Type B pancreatic cell (in vitro differentiated cells): ENCODE measurements at regions not wholly inside any gene's neighbourhood (a gene's known extent, or its start where the extent isn't known, plus 50 kb on each side); places are given as distances from the start of the nearest gene placed in this dataset.

Source experiments
- DNase-seq: peaks from one replicate; pipeline ENCODE4 v3.0.0; 2021; ENCODE audit warnings: mixed read lengths; ENCODE audit not compliant: unreplicated experiment; ENCODE audit errors: extremely low spot score
- H3K27ac Mint-ChIP-seq: 2 replicates; pipeline ENCODE4 v1.8.0; 2021; ENCODE audit warnings: mild to moderate bottlenecking, mixed read lengths
- H3K27me3 Mint-ChIP-seq: 2 replicates; pipeline ENCODE4 v1.8.0; 2021; ENCODE audit warnings: mixed read lengths
- H3K36me3 Mint-ChIP-seq: 2 replicates; pipeline ENCODE4 v1.8.0; 2021; ENCODE audit warnings: mixed read lengths
- H3K4me1 Mint-ChIP-seq: one replicate; pipeline ENCODE4 v1.8.0; 2021; ENCODE audit warnings: mixed read lengths; ENCODE audit not compliant: unreplicated experiment
- H3K4me3 Mint-ChIP-seq: 2 replicates; pipeline ENCODE4 v1.8.0; 2021; ENCODE audit warnings: mild to moderate bottlenecking, mixed read lengths
- H3K9me3 Mint-ChIP-seq: 2 replicates; pipeline ENCODE4 v1.8.0; 2021; ENCODE audit warnings: mixed read lengths
- TF ChIP-seq, protein P1 (sequence below): fragments of 200-600 bp; sonication (generic); conservative IDR thresholded peaks from 2 replicates; pipeline ENCODE4 v1.5.0; 2021; ENCODE audit warnings: antibody characterized with exemption, mild to moderate bottlenecking

DNA sequence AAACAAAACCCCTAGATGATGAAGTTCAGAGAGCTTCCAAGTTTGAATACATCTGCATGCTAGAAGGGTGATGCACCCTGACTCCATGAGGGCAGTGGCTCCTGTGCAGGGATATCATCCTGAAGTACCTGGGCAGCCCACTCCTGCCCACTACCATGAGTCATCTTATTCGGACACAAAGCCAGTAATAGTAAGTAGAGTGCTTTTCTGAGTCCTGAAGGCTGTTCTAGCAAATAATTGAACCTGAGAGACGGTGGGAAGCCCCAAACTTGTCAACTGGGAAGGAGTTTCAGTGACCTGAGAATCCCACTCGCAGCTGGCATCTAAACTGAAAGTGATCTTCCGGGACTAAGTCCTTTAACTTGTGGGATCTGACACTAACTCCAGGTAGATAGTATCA is 152.9 kb upstream of the COL21A1 start:
- H3K27ac Mint-ChIP-seq: peak overlapping the region; percentile 86
- H3K4me1 Mint-ChIP-seq: peaks cover 11% of the 10 kb centered on the region
- H3K4me3 Mint-ChIP-seq: peak overlapping the region; percentile 42

DNA sequence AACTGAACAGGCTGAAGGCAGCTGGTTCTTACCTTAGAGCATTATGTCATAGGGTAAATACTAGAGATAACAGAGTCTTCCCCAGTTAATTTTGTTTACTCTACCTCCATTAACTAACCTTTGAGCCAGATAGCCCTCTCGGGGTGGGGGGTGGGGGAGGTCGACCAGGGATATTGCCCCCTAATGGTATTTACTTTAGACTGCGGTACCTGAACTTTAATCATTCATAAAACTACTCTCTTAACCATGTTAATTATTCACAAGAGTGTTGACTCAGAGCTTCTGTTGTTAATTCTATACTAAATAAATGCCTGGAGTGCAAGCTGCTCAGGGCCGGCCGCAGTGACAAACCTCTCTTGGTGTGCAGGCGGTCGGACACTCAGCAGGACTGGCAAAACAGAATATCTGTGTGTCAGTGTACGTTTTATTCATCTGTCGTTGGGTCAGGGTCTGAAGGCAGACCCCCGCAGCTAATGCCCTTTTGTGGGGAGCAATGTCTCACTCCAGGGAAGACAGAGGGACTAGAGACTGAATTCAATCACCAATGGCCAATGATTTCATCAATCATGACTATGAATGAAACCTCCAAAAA is 152.4 kb upstream of the COL21A1 start:
- Mint-ChIP-seq H3K27me3 (no peaks in the 10 kb centered on the region), H3K9me3 (peaks cover 12% of the 10 kb centered on the region), H3K36me3 (peaks cover 3% of the 10 kb centered on the region), H3K4me1 (peaks cover 6% of the 10 kb centered on the region), H3K4me3 (peak overlapping the region; percentile 59), H3K27ac (peak overlapping the region; percentile 86)
- TF ChIP-seq, protein P1, sequence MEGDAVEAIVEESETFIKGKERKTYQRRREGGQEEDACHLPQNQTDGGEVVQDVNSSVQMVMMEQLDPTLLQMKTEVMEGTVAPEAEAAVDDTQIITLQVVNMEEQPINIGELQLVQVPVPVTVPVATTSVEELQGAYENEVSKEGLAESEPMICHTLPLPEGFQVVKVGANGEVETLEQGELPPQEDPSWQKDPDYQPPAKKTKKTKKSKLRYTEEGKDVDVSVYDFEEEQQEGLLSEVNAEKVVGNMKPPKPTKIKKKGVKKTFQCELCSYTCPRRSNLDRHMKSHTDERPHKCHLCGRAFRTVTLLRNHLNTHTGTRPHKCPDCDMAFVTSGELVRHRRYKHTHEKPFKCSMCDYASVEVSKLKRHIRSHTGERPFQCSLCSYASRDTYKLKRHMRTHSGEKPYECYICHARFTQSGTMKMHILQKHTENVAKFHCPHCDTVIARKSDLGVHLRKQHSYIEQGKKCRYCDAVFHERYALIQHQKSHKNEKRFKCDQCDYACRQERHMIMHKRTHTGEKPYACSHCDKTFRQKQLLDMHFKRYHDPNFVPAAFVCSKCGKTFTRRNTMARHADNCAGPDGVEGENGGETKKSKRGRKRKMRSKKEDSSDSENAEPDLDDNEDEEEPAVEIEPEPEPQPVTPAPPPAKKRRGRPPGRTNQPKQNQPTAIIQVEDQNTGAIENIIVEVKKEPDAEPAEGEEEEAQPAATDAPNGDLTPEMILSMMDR: no peak
- DNase-seq: no peak

More for the DNA sequence above, 152.9 kb upstream of the COL21A1 start:
- no peaks in the 10 kb centered on the region for H3K27me3 Mint-ChIP-seq
- peaks cover 3% of the 10 kb centered on the region for H3K36me3 Mint-ChIP-seq
- DNase-seq: no peak
- peaks cover 12% of the 10 kb centered on the region for H3K9me3 Mint-ChIP-seq
- TF ChIP-seq, protein P1: no peak

DNA sequence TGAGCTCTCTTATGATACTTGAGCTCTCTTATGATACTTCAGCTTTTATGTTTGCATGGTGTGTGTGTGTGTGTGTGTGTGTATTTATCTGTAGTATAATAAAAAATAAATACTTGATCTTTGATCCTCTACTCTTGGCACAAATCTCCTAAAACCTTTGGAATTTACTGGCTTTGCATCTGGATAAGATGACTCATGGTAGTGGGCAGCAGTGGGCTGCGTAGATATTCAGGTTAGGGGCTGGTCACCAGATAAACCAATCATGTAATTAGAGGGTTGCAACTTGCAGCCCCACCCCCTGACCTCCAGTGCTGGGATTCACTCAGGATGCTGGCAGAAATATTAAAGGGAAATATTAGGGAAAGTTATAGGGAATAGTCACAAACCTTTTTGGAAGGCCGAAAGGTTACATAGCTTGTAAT is 151.9 kb upstream of the COL21A1 start:
- H3K9me3 Mint-ChIP-seq: peaks cover 12% of the 10 kb centered on the region
- TF ChIP-seq, protein P1: no peak
- DNase-seq: no peak
- H3K27me3 Mint-ChIP-seq: no peaks in the 10 kb centered on the region
- H3K27ac Mint-ChIP-seq: peak overlapping the region; percentile 86
- H3K4me1 Mint-ChIP-seq: peaks cover 6% of the 10 kb centered on the region
- H3K4me3 Mint-ChIP-seq: no peak overlapping the region
- H3K36me3 Mint-ChIP-seq: peaks cover 3% of the 10 kb centered on the region

DNA sequence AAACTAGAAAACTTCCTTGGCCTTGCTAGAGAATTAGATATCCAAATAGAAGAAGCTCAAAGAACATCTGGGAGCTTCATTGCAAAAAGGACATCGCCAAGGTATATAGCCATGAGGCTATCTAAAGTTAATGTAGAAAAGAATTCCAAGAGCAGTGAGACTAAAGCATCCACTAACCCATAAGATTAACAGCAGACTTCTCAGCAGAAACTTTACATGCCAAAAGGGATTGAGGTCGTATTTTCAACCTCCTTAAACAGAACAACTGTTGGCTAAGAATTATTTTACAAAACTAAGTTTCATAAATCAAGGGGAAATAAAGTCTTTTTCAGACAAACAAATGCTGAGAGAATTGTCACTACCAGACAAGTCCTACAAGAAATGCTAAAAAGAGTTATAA is 149.1 kb upstream of the COL21A1 start:
- H3K27me3 Mint-ChIP-seq: no peaks in the 10 kb centered on the region
- H3K4me3 Mint-ChIP-seq: no peak overlapping the region
- peaks cover 8% of the 10 kb centered on the region for H3K9me3 Mint-ChIP-seq
- H3K4me1 Mint-ChIP-seq: peaks cover 6% of the 10 kb centered on the region
- no peak overlapping the region for H3K27ac Mint-ChIP-seq
- H3K36me3 Mint-ChIP-seq: no peaks in the 10 kb centered on the region
- DNase-seq: no peak
- TF ChIP-seq, protein P1: no peak

DNA sequence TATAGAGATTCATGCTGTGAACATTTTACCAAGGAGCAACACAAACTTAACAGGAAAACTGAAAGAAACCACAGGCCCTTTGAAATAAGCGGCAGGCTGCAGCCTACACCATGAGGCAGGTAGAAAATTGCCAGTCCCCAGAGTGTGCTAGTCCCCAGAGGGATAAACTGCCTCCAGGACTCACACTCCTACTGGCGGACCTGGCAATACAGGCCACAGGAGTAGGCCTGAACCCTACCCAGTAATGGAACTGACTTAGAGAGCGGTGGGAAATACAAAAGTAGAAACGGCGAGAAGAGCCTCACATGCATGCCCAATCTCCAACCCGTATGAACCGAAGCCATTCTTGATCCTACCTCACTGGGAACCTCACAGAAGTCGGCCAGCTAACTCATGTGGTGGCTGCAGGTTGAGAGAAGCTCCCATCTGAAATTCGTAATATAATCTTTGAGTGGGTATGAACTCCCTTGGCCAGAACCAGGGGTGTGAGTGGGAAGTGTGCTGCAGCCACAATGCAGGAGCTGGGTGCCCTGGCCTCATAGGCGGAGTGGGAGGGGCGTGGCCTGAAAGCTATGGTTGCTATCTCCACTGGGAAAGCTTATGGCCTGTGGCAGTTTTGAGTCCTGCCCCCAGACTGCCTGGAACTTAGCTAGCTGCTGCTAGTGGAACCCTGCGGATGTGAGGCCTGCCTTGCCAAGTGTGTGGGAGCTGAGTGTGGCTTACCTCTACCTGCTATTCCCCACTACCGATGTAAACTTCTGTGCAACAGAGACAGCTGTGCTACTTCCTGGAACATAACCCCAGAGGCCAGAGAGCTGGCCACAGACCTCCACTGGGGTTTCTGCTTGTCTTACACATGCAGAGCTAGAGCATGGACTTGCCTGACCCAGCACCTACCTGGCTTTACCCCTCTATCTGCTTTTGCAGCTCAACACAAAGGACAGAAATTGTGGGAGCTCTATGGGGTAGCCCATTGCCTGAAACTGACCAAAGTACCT is 146.5 kb upstream of the COL21A1 start:
- Mint-ChIP-seq H3K27ac (no peak overlapping the region), H3K9me3 (peaks cover 8% of the 10 kb centered on the region), H3K4me1 (peaks cover 4% of the 10 kb centered on the region), H3K36me3 (no peaks in the 10 kb centered on the region), H3K27me3 (no peaks in the 10 kb centered on the region), H3K4me3 (no peak overlapping the region)
- TF ChIP-seq, protein P1: no peak
- no peak for DNase-seq
